Activated naive CD4-positive, alpha-beta T cell treated with anti-CD3 and anti-CD28 coated beads, Interleukin-2, amount 50 U/mL, for 72 hours (primary cell): ENCODE measurements at regions not wholly inside any gene's neighbourhood (a gene's known extent, or its start where the extent isn't known, plus 50 kb on each side); places are given as distances from the start of the nearest gene placed in this dataset.

Source experiments
- ATAC-seq, 2 donors: fragments of 150-1000 bp; cut with Tn5 transposase; 2 replicates each; pipeline ENCODE4 v1.10.0; 2021; ENCODE audit warnings: mild to moderate bottlenecking in 2 of 2, moderate library complexity in 2 of 2
- DNase-seq, 2 donors: peaks; one replicate each; pipeline ENCODE4 v3.0.0; 2021 to 2022; ENCODE audit warnings: low spot score in 2 of 2
- H3K27ac Mint-ChIP-seq, 2 donors: one replicate each; pipeline ENCODE4 v1.8.0; 2022; ENCODE audit warnings: mild to moderate bottlenecking in 2 of 2, mixed read lengths in 2 of 2
- H3K36me3 Mint-ChIP-seq, 2 donors: one replicate each; pipeline ENCODE4 v1.8.0; 2022; ENCODE audit warnings: mixed read lengths in 2 of 2
- H3K9me3 Mint-ChIP-seq, 2 donors: one replicate each; pipeline ENCODE4 v1.8.0; 2022; ENCODE audit warnings: mixed read lengths in 2 of 2

DNA sequence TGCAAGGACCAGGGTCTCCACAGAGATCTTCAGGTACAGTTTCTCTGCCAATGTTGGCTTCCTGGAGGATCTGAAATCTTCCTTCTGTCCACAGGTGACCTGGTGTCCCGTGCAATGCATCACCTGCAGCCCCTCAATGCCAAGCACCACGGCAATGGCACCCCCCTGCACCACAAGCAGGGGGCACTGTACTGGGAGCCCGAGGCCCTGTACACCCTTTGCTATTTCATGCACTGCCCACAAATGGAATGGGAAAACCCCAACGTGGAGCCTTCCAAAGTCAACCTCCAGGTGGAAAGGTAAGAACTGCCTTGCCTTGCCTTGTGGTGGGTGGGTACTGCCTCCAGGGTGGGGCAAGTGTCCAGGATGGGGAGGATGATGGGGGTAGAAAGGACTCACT is 141.8 kb upstream of the PWP1 start:
- Mint-ChIP-seq H3K27ac (no peak overlapping the region), H3K9me3 (peaks cover 0 to 5% of the 10 kb centered on the region in 2 donors), H3K36me3 (peaks cover 14 to 26% of the 10 kb centered on the region in 2 donors)
- no peak for ATAC-seq
- DNase-seq = no peak

DNA sequence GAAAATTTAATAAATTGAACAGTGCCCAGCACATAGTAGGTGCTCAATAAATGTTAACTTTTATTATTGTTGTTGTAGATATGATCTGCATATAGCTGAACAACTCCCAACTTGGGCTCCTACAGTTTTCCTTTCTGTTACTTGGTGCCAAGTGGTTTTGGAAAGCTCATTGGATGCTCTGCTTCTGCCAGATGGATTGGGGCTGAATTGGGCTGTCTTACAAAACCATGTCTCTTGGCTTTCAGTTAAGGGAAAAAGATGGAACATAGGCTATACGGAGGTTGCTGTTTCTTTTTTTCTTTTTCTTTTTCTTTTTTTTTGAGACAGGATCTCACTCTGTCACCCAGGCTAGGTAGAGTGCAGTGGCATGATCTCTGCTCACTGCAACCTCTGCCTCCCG is 140.7 kb upstream of the PWP1 start:
- Mint-ChIP-seq H3K9me3 (peaks cover 0 to 5% of the 10 kb centered on the region in 2 donors), H3K27ac (no peak overlapping the region), H3K36me3 (peaks cover 14 to 28% of the 10 kb centered on the region in 2 donors)
- DNase-seq (no peak), ATAC-seq (no peak)

DNA sequence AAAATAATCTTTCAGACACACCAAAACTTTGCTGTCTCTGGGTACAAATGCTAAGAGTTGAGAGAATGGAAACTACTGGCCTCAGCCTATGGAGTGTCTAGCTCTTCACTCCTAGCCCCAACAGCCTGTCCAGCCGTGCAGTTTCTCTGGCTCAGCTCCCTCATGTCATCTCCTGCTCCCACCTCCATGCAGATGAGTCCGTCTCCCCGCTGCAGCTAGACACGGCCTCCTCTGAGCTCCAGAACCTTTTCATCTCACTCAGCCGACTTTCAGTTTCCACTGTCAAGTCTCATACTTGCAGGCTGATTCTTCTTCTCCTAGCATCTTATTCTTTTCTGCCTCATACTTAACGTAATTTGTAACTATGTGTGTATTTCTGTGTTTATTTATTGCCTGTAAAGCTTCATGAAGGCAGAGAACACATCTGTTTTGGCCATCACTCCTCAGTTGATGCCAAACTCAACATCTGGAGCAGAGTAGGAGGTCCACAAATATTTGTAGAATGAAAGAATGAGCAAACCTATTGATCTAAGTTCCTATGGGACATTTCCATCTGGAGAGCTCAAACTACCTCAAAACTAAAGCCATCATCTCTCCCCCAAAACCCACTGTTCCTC is 139.8 kb upstream of the PWP1 start:
- peaks cover 14 to 28% of the 10 kb centered on the region in 2 donors for H3K36me3 Mint-ChIP-seq

DNA sequence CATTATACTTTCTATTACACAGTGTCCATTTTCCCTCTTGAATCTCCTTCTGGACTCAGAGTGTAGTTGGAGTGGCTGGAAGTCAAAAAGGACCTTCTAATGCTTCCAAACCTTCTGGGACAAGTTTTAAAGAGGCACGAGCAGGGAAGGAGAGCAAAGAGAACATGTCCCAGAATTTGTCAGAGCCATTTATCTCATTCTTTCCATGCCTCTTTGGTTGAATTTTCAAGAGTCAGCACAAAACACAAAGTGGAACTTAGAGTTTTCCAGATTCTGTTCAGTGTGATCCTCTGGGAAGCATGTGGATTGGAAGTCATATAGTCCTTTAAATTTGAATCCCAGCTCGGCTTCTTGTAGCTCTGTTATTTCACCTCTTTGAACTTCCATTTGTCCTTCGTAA is 138.2 kb upstream of the PWP1 start:
- peaks cover 14 to 28% of the 10 kb centered on the region in 2 donors for H3K36me3 Mint-ChIP-seq
- no peak overlapping the region for H3K27ac Mint-ChIP-seq
- H3K9me3 Mint-ChIP-seq = peaks cover 0 to 5% of the 10 kb centered on the region in 2 donors
- no peak for ATAC-seq
- no peak for DNase-seq

More for the DNA sequence above, 139.8 kb upstream of the PWP1 start:
- Mint-ChIP-seq H3K27ac (no peak overlapping the region), H3K9me3 (peaks cover 0 to 5% of the 10 kb centered on the region in 2 donors)
- ATAC-seq (no peak), DNase-seq (no peak)

DNA sequence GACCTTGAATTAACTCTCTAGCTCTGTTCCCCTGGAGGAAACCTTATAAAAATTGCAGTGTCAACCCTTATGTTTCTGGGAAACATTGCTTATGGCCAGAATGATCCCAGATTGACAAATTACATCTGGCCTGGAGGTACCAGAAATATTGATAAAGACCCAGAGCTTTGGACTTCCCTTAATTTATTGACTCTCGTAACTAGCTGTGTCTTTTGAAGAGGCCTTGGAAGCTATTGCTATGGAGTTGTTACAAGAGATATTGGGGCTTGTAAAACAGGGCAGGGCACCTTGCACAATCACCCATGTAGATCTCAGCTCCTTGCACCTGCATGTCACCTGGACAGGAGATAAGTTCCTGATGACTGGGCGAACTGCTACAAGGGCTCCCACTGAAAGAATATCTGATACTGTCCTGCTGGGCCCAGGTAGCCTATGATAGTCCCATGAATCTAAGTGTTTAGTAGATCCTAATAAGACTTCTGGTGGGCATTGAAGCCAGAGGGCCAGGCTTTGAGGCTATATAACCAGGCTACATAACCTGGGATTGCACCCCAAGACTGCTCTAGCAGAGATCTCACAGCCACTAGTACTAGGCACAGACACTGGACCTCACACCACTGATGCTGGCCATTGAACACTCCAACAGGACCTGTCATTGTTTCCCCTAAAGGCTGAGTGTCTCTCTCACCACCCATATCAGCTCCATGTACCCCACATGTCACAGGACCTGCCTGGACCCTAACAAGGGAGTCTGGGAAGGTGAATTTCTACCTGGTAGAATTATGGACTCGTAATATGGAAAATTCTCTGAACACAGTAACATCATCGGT is 135.7 kb upstream of the PWP1 start:
- ATAC-seq (no peak), DNase-seq (no peak)
- H3K9me3 Mint-ChIP-seq = peaks cover 0 to 5% of the 10 kb centered on the region in 2 donors
- H3K36me3 Mint-ChIP-seq = peaks cover 14 to 28% of the 10 kb centered on the region in 2 donors
- no peak overlapping the region for H3K27ac Mint-ChIP-seq

DNA sequence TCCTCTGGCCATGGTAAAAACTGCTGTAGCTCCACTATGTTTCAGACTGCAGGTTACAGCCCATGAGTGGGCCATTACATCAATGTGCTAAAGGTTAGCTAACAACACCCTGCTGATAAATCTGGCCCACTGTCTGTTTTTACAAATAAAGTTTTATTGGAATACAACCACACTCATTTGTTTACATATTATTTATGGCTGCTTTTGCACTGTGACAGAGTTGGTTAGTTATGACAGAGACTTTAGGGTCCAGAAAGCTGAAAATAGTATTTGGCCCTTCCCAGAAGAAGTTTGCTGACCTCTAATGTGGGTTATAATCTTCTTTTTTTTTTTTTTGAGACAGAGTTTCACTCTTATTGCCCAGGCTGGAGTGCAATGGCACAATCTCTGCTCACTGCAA is 134.2 kb upstream of the PWP1 start:
- Mint-ChIP-seq H3K9me3 (peaks cover 0 to 5% of the 10 kb centered on the region in 2 donors), H3K36me3 (peaks cover 6 to 14% of the 10 kb centered on the region in 2 donors), H3K27ac (no peak overlapping the region)
- DNase-seq = no peak
- ATAC-seq = no peak

DNA sequence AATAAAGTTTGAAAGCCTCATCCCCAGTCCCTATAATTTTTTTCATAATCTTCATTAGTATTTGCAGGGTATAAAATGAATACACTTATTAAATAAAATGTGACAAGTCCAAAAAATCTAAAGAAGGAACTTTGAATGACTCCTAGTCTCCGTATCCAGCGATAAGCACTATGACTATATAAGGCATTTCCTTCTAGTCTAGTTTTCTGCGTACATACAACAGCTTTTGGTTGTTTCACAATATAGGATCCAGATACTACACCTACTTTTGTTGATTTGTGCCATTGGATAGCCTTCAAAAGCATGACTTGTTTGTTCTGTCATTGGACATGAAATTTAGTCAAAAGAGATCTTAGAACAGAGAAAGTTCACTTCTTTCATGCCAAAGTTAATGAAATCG is 133.3 kb upstream of the PWP1 start:
- no peak for ATAC-seq
- H3K27ac Mint-ChIP-seq = peak overlapping the region in 1 of 2 donors; percentile 46
- no peak for DNase-seq
- peaks cover 0 to 5% of the 10 kb centered on the region in 2 donors for H3K9me3 Mint-ChIP-seq
- peaks cover 6 to 12% of the 10 kb centered on the region in 2 donors for H3K36me3 Mint-ChIP-seq

DNA sequence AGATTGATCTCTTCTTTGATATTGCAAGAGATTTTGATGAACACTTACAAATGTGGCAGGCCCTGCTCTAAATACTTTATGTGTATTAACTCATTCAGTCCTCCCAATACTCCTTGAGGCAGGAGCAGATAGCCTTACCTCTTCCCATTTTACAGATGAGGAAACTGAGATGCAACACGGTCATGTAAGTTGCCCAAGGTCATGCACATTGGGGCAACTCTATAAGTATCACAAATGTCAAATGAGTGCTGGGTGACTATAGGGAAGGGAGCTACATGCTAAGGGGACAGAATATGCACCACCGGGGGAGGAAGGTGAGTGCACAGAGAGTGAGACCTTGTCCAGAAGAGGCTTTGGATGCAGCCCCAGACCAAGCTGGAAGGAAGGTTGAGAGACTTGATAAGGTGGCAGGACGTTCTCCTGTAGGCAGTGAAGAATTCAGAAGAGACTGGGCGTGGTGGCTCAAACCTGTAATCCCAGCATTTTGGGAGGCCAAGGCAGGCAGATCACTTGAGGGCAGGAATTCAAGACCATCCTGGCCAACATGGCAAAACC is 132.3 kb upstream of the PWP1 start:
- Mint-ChIP-seq H3K36me3 (peaks cover under 1 to 5% of the 10 kb centered on the region in 2 donors), H3K9me3 (peaks cover 0 to under 1% of the 10 kb centered on the region in 2 donors), H3K27ac (peak overlapping the region; percentile 46 to 66)
- DNase-seq (no peak), ATAC-seq (no peak)

DNA sequence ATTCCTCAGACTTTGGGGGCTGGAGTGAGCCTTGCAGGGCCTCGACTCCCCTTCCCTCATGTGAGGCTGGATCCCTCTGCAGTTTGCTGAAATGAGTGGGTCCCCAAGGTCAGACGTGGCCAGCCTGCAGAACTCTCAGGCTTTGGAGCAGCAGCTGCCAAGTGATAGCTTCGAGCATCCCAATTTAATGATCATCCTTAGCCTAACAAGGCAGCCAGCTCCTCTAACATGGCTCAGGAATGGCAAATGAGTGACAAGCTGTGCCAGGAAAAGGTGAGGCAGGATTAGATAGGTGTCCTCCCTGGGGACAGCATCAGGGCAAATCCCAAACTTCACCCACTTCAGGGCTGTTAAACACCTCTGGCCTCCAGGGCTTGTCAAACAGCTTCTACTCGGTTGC is 130.7 kb upstream of the PWP1 start:
- DNase-seq (no peak), ATAC-seq (no peak)
- no peaks in the 10 kb centered on the region for H3K36me3 Mint-ChIP-seq
- H3K27ac Mint-ChIP-seq = no peak overlapping the region
- no peaks in the 10 kb centered on the region for H3K9me3 Mint-ChIP-seq

DNA sequence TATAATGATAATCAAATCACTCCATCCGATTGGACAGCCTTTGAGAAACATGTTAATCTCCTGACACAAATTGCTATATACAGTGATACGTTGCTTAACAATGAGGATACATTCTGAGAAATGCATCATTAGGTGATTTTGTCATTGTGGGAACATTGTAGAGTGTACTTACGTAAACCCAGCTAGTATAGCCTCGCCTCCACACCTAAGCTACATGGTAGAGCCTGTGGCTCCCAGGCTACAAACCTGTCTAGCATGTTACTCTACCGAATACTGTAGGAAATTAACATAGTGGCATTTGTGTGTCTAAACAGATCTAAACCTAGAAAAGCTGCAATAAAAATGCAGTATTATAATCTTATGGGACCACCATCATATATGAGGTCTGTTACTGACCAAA is 128.6 kb upstream of the PWP1 start:
- no peak for ATAC-seq

DNA sequence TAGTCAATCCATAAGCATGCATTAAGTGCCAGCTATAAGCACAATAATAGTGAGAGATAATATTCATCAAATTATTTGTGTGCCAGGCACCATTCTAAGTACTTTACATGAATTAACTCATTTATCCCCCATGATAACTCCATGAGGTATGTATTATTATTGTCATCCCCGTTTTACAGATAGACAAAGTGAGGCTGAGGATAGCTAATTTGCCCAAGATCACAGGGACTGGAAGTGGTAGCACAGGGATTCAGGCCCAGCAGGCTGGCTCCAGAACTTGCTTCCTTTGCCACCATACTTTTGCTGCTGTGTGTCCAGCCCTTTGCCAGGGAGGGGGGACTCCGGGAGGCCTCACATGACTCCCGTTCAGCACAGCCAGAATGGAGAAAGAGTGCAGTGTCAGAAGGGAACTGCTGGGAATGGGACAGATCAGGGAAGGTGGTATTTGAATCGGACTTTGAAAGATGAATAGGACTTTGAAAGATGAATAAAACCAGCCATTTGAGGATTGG is 128.0 kb upstream of the PWP1 start:
- no peak for DNase-seq
- Mint-ChIP-seq H3K9me3 (no peaks in the 10 kb centered on the region), H3K27ac (no peak overlapping the region), H3K36me3 (no peaks in the 10 kb centered on the region)
- no peak for ATAC-seq

More for the DNA sequence above, 128.6 kb upstream of the PWP1 start:
- H3K9me3 Mint-ChIP-seq = no peaks in the 10 kb centered on the region
- H3K36me3 Mint-ChIP-seq = no peaks in the 10 kb centered on the region
- H3K27ac Mint-ChIP-seq = no peak overlapping the region
- DNase-seq = no peak

DNA sequence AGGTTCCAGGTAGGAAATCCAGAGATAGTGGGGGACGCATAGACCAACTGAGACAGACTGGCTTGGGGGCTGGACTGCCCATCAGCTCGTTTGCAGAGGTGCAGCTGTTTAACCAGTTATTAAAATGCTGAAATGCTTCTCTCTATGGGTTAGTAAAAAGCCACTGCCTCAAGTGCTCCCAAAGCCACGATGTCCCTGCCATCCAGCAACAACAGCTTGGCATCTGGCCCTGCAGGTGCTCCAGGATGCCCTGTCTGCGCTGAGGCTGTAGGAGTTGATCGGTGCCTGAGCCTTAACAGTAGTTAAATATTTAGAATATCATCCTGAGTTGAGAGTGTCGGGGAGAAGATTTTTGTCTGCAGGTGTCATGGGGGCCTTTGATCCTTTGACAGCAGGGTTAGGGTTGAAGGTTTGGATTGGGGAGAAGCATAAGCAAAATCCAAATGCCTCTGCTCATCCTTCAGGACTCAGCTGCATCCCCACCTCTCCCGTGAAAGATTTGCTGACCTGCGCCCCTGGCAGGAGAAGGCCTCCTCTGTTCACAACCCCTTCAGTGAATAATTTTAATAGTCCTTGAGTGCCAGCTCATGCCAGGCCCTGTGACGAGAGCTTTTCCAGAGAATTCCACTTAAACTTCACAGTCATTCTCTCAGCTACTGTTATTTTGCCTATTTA is 127.3 kb upstream of the PWP1 start:
- no peak overlapping the region for H3K27ac Mint-ChIP-seq
- DNase-seq = no peak
- H3K36me3 Mint-ChIP-seq = no peaks in the 10 kb centered on the region
- no peak for ATAC-seq
- H3K9me3 Mint-ChIP-seq = no peaks in the 10 kb centered on the region

DNA sequence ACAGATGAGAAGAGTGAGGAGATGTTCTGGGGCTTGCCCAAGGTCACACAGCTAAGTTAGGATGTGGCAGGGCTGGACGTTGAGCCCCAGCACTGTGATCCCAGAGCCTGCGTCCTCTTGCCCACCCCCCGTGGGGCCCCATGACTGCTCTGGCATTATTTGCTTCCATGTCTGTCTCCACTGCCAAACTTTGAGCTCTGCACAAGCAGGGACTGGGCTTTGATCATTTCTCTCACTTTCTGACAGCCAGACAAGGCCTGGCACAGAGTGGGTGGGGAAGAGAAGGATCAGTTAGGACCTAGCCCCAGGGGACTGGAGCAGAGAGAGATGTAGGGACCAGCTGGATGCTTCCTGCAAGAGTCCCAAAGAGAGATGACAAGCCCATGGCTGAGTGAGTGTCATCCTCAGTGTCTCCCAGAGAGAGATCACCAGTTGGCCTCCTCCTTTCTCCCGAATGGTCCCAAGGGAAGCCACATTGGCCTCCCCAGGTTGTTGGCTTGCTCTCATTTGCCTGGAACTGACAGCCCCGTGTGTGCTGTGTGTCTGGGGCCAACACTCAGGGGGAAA is 126.7 kb upstream of the PWP1 start:
- H3K27ac Mint-ChIP-seq = no peak overlapping the region
- DNase-seq (no peak), ATAC-seq (no peak)
- no peaks in the 10 kb centered on the region for H3K9me3 Mint-ChIP-seq
- no peaks in the 10 kb centered on the region for H3K36me3 Mint-ChIP-seq

DNA sequence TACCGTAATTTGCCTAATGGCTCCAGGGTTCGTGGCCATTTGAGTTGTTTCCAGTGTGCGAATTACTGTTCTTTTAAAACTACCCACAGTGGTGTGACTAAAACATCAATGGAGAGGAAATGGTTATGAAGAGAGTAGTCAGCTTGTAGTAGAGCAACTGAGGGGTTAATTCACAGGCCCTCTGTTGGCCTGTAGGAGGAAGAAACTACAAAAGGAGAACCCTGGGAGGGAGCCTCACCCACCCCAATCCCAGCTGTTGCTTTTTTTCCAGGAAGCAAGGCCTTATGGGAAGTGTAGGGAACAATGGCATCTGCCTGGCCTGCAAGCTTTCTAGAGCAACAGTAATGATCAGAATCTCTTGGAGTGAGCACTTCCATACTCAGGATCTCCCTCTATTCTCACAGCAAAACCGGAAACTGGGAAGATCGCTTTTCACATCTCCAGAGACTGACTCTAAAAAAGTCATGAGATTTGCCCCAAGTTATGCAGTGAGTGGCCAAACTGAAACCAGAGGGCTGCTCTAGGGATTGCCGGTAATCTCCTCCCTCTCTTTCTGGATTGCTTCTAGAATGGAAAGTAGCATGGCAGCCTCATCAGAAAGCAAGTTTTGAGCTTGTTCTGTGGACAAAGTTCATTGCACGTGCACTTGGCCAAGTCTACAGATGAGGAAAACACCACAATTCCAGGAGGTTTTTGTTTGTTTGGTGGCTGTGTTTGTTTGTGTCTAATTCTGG is 125.3 kb upstream of the PWP1 start:
- no peaks in the 10 kb centered on the region for H3K9me3 Mint-ChIP-seq
- peak in 1 of 2 donors; percentile 34 for ATAC-seq
- no peaks in the 10 kb centered on the region for H3K36me3 Mint-ChIP-seq
- no peak overlapping the region for H3K27ac Mint-ChIP-seq
- DNase-seq = no peak

DNA sequence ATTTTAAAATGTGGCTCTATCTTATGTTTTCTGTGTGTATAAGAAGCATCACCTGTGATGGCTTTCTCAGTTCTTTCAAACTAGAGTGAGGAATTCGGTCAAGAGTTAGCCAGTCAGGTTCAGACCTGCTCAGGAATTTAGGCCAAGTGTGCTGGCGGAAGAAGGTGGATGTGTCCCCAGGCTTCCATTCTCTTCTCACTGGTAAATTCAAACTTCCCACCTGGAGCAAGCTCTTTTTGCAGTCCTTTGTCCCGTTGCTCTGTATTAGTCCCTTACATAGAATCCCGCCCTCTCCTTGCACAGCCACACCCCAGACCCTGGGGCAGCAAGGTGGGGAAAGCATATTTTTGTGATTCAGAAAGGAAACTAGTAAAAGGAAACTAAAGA is 124.7 kb upstream of the PWP1 start:
- no peak overlapping the region for H3K27ac Mint-ChIP-seq
- DNase-seq = no peak
- H3K36me3 Mint-ChIP-seq = no peaks in the 10 kb centered on the region
- no peaks in the 10 kb centered on the region for H3K9me3 Mint-ChIP-seq
- ATAC-seq = no peak

DNA sequence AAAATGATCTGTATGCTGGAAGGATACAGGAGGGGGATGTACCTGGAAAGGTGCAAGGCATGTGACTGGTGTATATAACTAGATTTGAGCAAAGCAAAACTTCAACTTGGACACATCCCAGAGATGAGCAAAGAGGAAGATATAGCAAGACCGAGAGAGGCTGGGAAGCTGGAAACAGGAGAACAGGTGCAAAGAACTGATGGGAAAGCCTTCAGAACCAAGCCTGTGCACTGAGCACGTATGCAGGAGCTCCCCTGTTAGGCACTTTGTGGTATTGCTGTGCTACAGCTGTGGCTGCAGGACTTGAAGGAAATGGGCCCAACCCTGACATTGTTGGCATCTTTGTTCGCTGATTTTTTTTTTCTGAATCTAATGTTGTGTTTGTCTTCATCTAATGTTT is 120.7 kb upstream of the PWP1 start:
- Mint-ChIP-seq H3K27ac (no peak overlapping the region), H3K9me3 (no peaks in the 10 kb centered on the region), H3K36me3 (no peaks in the 10 kb centered on the region)
- DNase-seq = no peak
- ATAC-seq = no peak
